NCI-H1092 treated with DMSO at 0.1 percent for 48 hours (cell line): ENCODE measurements at regions not wholly inside any gene's neighbourhood (a gene's known extent, or its start where the extent isn't known, plus 50 kb on each side); places are given as distances from the start of the nearest gene placed in this dataset.
A peak's percentile ranks its signal among the peaks of the same experiment; 100 is the strongest.

Experiments
- DNase-seq: peaks from one replicate; lab custom pipeline; 2025; lab: John Stamatoyannopoulos, UW

DNA sequence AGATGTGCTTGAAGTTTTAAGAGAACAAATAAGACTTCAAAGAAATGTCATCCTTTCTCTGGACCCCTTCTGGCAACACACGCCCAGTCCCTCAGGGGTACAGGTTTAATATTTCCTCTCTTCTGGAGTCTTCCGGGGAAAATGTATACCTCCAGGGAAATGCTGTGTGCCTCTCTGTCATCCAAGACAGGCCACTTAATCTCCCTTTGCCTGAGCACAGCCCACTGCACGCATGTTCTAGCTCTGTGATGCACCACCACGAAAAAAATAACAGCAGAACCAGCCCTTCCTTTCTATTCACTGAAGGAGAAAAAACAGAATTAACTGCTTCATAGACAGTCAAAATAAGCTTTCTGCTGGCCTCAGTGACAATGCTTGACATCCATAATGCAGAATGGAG is 140.1 kb downstream of the RBFOX3 start:
- DNase-seq: no peak

DNA sequence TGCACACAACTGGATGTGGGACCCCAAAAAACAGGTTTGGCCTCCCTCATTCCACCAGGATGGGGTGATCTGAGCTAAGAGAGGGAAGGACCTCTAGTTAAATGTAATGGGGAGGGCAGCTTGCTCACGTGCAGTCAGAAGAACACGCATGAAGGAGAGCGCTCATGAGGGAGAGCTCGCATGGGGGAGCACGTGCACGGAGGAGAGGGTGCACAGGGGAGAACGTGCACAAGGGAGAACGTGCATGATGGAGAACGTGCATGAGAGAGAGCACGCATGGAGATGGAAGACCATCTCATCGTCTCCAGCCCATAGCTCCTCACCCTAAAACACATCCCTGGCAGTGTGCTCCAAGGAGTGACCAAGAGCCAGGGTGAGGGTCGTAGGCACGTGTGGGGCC is 141.2 kb downstream of the RBFOX3 start:
- no peak for DNase-seq

DNA sequence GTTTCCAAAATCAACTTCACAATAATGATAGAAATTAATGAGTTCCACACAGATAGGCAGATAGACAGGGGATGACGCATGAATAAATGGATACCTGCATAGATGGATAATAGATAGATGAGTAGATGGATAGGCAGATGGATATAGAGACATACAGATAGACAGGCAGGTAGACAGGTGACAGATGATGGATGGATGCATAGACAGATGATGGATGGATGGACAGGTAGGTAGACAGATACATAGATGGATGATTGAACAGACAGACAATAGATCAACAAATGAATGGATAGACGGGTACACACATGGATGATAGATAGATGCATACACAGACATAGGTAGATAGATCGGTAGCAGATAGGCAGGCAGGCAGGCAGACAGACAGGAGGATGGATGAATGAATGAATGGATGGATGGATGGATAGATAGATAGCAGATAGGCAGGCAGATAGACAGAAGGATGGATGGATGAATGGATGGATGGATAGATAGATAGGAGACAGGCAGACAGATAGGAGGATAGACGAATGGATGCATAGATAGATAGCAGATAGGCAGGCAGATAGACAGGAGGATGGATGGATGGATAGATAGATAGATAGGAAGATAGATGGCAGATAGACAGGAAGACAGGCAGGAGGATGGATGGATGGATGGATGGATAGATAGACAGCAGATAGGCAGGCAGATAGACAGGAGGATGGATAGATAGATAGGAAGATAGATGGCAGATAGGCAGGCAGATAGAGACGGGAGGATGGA is 142.5 kb downstream of the RBFOX3 start:
- no peak for DNase-seq

DNA sequence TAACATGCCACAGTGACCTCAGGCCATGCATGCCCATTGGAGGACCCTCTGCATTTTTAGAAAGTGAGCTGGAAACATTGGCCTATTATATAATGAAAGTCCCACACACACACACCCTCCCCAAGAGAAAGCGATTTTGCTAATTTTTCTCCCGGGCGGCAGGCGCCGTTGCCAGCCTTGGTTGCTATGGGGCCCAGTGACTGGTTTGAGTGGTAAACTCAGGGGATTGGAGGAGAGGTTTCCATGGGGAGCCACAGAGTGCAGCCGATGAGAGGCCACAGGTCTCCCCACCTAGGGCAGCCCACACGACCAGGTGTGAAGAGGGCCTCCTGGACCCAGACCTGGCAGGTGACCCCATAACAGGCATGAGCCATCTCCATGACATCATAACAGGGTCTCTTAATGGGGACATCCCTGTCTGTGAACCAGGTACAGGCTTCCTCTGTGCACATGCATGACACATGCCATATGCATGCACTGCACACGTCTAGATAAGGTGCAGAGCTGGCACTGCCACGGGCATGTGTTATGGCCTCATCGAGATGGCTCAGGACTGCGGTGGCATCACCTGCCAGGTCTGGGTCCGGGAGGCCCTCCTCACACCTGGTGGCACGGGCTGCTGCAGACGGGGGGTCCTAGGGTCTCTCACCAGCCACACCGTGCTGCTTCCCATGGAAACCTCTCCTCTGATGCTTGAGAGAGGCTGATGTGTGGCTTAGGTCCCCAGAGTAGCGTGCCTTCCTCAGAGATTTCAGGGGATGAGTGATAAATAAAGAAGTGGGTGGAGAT is 144.1 kb downstream of the RBFOX3 start:
- DNase-seq: no peak

DNA sequence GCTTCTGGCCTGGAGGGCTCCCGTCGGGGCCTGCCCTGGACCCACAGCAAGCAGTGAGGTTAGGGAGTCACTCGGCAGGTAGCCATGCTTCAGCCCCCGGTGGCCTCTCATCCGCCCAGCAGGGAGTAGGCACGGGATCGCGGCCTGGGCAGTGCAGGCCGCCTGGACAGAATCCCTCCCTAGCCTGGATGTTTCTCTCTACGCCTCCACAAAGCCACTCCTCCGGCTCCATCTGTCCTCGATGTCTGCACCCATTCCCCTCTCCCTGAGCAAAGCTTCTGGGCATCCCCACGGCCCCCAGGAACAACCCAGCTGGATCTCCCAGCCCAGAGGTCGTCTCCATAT is 145.2 kb downstream of the RBFOX3 start:
- DNase-seq: no peak

DNA sequence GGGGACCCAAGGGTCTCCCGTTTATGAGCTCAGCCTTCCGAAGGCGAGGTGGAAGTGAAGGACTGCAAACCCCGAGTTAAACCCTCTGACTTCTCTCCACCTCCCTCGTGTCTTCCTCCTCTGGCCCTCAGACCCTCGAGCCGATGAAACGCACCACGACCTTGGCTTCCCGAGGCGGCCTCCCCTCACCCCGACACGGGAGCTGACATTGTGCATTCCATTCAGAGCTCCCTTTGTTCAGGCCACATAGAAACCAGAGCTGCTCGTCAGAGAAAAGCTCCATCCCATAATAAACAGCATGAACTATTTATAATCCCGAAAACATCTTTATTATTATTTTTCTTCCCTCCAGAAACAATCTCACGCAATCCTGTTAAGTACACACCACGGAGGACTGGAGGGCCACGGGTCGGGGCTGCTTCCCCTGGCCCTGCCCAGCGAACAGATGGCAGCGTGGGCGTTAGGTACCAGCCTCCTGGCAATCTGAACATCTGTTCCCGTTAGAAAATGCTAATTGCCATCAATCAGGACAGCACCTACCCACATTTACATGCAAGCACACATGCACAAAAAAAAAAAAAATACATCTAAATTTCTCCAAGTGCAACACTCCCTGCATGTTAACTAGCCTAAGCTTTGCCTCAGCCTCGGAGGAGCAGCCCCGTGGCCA is 145.7 kb downstream of the RBFOX3 start:
- DNase-seq: peak; percentile 32

DNA sequence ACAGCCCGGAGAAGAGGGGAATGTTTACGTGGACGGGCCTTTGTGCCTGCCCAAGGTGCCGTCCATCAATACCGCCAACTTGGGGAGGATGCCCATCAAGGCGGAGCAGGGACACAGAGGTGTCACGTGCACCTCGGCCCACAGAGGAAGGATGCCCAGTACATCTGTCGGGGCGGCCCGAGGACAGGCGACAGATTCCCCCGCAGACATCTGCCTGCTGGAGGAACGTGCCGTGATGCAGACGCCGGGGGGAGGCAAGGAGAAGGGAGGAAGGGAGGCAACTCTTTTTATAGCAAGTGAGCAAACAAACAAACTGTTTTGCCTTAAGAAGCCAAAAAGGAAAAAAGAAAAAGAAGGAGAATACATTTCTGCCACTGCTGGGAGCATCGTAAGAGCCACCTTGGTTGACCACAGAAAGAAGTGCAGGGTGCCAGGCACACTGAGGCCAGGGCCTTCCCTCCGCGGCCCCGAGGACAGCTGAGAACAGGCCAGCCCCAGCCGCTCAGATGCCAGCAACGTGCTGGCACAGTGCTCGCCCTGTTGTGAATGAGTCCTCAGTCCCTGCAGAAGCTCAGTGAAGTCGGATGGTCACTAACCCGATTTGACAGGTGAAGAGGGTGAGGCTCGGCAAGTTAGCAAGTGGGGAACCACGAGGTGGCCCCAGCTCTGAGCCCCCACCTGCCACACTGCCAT is 146.4 kb downstream of the RBFOX3 start:
- no peak for DNase-seq

DNA sequence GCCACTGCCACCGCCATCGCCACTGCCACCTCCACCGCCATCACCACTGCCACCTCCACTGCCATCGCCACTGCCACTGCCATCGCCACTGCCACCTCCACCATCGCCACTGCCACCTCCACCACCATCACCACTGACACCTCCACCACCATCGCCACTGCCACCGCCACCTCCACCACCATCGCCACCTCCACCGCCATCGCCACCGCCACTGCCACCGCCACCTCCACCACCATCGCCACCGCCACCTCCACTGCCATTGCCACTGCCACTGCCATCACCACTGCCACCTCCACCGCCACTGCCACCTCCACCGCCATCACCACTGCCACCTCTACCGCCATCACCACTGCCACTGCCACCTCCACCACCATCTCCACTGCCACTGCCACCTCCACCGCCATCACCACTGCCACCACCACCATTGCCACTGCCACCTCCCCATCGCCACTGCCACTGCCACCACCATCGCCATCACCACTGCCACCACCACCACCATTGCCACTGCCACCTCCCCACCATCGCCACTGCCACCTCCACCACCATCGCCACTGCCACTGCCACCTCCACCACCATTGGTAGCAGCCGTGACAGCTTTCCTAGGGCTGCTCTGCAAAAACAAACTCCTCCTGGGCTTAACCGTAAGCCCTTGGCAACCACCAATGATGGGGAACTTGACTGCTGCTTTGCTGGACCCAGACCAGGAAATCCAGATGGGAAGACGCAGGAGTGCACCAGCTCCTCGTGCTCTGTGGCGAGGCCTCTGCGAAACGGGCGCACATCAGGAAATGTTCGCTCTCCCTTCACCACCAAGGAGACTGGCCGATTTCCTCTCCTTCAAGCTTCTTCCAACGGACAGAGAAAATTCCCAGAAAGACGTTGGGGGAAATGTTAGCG is 147.2 kb downstream of the RBFOX3 start:
- DNase-seq: no peak

DNA sequence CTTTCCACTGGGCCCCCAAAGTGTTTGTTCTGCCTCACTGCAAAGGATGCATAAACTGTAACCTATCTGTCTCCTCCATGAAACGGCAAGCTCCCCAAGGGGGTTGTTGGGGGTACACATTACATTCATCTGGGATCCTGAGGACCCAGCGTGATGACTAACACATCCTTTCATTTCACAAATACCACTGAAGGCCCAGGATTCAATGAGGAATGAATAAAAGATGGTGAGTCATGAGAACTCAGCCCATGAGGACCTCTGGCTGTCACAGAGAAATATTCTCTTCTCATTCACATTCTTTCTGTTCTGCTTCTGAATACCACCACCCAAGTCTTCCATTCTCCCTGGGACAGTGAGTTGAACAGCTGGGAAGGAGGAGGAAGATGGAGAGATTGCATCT is 149.8 kb downstream of the RBFOX3 start:
- DNase-seq: no peak

DNA sequence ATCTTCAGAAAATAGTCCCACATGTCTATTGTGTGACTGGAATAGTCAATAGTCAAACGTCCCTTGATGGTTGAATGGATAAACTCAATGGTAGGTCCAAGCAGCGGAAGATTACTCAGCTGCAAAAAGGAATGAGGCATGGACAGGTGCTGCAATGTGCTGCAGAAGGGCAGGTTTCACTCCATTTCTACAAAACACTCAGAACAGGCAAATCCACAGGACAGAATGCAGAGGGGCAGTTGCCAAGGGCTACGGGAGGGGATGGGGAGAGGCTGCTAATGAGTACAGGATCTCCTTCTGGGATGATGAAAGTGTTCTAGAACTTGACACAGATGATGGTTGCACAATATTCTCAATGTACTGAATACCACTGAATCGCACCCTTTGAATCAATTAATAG is 151.0 kb downstream of the RBFOX3 start:
- DNase-seq: no peak

DNA sequence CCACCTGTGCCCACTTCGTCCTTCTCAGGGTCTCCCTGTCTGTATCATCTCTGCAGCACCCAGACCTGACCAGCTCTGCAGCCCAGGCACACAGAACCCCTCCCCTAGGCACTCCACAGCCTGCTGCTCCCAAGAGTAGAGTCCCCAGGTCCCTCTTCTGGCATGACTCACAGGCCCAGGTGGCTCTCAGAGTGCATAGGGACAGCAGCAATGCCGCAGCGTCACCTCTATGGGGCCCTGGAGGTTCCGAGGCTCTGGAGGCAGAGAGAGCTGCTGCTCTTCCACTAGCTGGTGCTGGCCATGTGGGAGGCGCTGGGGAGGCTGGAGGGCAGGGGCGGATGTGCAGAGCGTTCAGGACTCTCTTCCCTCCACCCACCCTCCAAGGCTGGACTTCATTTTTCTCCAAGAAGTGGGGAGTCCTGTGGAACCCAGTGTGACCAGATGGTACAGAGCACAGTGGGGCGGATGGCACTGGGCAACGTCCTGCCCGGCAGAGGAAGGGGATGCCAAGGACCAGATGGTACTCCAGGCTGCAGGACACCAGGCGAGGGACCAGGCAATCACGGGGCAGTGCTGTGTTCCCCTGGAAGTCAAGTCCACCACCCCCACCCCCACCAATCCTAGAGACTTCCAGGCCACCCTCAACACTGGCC is 151.7 kb downstream of the RBFOX3 start:
- DNase-seq: no peak

DNA sequence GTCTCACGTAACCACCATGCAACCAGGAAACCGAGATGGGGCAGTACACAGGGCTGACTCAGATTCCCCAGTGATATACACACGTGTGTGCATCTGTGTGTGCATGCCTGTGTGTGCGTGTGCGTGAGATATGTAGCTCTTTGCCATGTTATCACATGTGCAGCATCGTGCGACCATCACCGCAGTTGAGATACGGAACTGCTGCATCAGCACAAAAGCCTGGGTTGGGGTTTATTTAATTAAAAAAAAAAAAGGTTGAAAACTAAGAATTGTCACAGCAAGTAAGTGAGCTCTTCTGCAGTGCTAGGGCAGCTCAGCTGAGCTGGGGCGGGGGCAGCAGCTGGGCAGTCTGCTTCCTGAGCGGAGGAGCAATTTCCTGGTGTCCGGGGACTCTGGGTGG is 152.5 kb downstream of the RBFOX3 start:
- DNase-seq: no peak

DNA sequence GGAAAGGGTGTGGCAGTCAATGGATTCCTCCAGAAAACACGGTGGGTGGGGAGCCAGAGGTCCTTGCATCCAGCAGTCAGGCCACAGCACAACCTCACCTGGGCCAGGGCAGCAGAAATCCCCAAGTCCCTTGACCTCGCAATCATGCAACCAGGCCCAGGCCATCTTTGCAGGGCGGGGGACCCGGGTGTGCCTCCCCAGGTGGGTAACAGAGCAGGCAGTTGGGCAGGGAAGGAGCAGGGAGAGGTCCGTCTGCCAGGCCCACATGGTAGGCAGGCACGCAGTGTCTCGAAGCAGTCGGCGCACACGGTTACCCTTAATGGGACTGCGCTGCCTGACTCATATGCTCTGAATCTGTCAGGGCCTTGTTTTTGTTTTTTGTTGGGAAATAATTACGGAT is 153.0 kb downstream of the RBFOX3 start:
- DNase-seq: no peak

DNA sequence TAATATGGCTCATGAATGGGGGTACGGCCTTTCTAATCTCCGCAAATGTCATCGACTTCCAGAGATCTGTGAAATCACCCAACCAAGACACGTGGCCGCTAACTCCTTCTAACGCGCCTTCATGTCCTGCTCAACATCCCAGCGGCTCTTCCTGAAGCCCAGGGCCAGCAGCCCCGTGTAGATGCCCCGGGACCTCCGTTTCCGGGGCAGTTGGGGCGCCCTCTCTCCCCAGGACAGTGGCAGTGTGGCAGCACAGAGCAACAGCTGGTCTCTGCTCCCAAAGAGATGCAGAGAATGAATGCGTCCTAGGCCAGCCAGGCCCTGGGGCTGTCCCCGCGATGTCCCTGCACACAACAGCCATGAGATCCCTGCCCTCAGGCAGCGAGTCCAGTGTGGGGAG is 153.5 kb downstream of the RBFOX3 start:
- no peak for DNase-seq

DNA sequence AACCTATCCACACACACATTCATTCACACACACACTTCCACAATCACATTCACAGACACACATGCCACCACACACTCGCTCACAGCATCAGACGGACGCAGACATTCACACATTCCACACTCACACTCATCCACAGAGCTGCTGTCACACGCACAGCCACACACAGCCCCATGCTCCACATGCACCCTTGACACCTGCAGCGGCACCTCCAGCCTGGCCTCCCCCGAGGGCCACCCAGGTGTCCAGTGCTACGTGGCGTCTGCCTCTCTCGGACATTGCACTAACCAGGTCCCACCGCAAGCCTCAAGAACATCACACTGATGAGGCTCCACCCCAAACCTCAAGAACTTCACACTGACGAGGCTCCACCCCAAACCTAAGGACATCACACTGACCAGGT is 155.2 kb downstream of the RBFOX3 start:
- DNase-seq: no peak

DNA sequence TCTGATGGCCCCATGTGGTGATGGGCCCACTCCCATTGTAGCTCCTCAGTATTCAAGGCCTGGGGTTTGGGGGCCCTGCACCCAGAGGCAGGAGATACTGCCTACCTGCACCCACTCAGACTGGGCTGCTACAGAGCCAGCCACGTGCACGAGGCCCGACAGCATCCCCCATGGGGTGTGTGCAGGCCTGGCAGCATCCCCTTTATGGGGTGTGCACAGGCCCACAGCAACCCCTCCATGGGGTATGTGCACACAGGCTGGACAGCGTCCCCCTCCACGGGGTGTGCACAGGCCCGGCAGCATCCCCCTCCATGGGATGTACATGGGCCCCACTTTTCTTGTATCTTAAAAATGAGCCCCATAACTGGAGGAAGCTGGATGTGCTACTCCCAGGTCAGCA is 156.0 kb downstream of the RBFOX3 start:
- no peak for DNase-seq

DNA sequence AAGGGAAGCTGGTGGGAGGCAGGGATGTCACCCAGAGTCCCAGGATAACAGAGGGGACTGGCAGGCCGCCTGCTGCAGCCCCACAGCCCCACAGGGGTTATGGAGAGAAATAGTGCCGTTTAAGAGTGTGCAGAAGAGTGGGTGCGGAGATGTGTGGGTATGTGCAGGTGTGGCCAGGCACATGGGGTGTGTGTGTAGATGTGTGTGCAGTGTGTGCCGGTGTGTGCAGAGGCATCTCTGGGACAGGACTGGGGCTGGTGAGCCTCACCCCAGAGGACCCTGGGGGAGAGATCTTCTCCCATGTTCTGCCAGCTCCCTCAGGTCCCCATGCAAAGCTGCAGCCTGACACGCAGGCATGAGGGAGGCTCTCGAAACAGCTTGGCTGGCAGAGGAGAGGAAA is 157.4 kb downstream of the RBFOX3 start:
- DNase-seq: no peak

DNA sequence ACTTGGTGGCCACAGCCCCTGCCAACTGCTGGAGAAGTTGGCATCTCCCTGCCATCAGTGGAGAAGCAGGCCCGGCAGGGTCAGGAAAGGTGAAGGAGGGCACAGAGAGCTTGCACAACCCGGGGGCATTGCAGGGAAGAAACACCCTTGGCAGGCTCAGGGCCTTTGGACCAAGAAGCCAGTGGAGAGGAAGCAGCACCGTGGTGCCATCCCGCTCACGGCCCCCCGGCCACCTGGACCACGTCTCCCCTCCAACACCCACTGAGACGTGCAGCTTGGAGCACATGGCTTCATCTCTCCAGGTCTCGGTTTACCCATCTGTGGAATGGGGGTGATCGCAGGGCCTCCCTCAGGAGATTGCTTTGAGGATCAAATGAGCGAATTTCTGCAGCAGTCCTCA is 158.1 kb downstream of the RBFOX3 start:
- no peak for DNase-seq

DNA sequence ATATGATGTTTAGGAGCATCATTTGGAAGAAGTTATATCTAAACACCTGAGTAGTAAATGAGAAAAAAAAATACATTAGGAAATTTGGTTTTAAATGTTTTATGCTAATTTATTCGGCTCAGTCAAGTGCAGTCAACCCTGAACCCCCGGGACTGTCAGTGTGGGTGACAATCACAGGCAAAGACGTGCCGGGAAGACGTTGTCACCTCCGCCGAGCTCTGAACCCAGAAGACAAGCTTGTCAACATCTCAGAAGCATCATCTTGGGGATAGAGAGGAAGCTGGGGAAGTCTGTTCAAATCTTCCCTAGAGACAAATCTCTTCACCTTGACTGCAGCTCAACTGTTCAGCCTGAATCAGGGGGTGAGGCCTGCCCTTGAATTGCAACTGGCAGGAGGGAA is 159.7 kb downstream of the RBFOX3 start:
- DNase-seq: no peak

DNA sequence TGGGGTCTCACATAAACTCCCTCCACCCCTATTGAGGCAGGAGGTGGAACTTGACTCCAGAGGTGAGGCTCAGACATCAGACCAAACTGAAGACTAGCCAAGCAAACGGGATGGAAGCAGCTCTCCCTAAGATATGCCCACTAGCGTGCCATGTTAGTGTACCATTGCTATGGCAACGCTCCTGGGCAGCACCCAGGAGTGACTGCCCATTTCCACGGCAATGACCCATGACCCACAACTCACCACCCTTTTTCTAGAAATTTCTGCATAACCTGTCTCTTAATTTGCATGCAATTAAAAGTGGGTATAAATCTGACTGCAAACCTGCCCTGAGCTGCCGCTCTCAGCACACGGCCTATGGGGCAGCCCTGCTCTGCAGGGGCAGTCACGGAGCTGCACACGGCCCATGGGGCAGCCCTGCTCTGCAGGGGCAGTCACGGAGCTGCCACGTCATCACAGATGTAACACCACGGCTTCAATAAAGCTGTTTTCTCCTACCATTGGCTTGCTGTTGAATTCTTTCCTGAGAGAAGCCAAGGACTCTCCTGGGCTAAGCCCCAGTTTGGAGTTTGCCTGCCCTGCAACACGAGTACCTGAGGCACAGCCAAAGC is 164.3 kb downstream of the RBFOX3 start:
- DNase-seq: no peak

DNA sequence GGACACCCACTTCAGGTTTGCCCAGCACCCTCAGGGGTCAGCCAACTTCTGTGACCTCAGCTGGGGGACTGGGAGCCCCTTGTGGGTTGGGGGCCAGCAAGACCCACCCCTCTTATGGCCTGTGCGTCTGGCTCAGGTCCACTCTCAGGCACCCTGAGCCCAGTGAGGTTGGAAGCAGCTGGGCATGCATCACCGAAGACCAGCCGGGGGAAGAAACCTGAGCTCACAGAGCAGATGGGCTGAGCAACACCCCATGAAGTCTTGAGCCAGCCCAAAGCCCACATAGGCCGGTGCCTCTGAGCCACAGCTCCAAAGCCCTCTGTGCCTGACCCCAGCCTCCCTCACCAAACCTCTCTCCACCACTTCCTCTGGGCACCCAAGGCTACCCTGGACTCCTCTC is 166.7 kb downstream of the RBFOX3 start:
- DNase-seq: no peak
